ENCODE measurements at regions not wholly inside any gene's neighbourhood (a gene's known extent, or its start where the extent isn't known, plus 50 kb on each side); places are given as distances from the start of the nearest gene placed in this dataset.

- no peak for TF ChIP-seq LARP7 (IDR thresholded peaks at IDR 0.05)
- TF ChIP-seq IRF4 (IDR thresholded peaks at IDR 0.05; ENCODE audit: low read depth, low read length), result no peak
- TF ChIP-seq SUZ12 (IDR thresholded peaks at IDR 0.05; ENCODE audit: unreplicated experiment), result no peak
- no peak for TF ChIP-seq KAT2A (conservative IDR thresholded peaks at IDR 0.05; ENCODE audit: control insufficient read depth, low read depth, low read length)
- no peak for TF ChIP-seq ZNF622 (IDR thresholded peaks at IDR 0.05)
- no peak for TF ChIP-seq BCL3 (IDR thresholded peaks at IDR 0.05; ENCODE audit: borderline replicate concordance, insufficient read depth, low read depth, low read length, poor library complexity, severe bottlenecking)
- no peak for TF ChIP-seq RELA (IDR thresholded peaks at IDR 0.05; ENCODE audit: borderline replicate concordance, partially characterized antibody)
- TF ChIP-seq IRF5 (IDR thresholded peaks at IDR 0.05; ENCODE audit: borderline replicate concordance), result no peak
Observed at GRCh38 chr1:56123826-56124225, 455.5 kb downstream of the PLPP3 start (continued).

GRCh38 chr1:56123421-56123820, 455.9 kb downstream of the PLPP3 start:
- intact Hi-C loops (cut with micrococcal nuclease; ENCODE audit: unreplicated experiment) (no loop called here), in situ Hi-C loops (cut with MboI) (no loop called here)
- no TSS peak for BruUV-seq (replicated peaks)
- ChIA-PET POLR2A (no interaction called here), SMC1A (ENCODE audit: uncharacterized antibody, unreplicated experiment) (interaction anchor here (1.0 kb wide), 1 partner anchor 9 kb away, joined by 4 read pairs; no protein-coding TSS in a partner anchor), CTCF (no interaction called here), RAD21 (ENCODE audit: unreplicated experiment) (no interaction called here)
- DNase-seq (ENCODE audit: low read depth, low spot score) (no peak), ATAC-seq (peak; percentile 33; the same call in 1 of the 3 replicates), FAIRE-seq (no peak)
- no peak overlapping the region for H3K4me3 ChIP-seq
- H3K4me1 ChIP-seq (ENCODE audit: control insufficient read depth, insufficient read depth, low read length), result no peaks in the 10 kb centered on the region
- no peaks in the 10 kb centered on the region for H4K20me1 ChIP-seq (ENCODE audit: control insufficient read depth, insufficient read depth)
- H3K27ac ChIP-seq (ENCODE audit: control insufficient read depth, insufficient read depth), result no peak overlapping the region
- no peak overlapping the region for H2AFZ ChIP-seq (ENCODE audit: control insufficient read depth, low read depth, low read length)
- no peaks in the 10 kb centered on the region for H3K27me3 ChIP-seq (replicated peaks in 1 of 2; ENCODE audit: control insufficient read depth in 2 of 2, insufficient read depth in 2 of 2, low read length in 1 of 2)
- TF ChIP-seq IRF4 (IDR thresholded peaks at IDR 0.05; ENCODE audit: low read depth, low read length) (no peak), JUNB (IDR thresholded peaks at IDR 0.05) (0 out of 2 replicates have a peak, but pooled peaks have one; percentile 27), CEBPB (IDR thresholded peaks at IDR 0.05; ENCODE audit: borderline replicate concordance in 1 of 2, low read depth in 2 of 2, low read length in 2 of 2) (no peak)
- H3K36me3 ChIP-seq (ENCODE audit: control insufficient read depth in 2 of 2, insufficient read depth in 2 of 2, low read length in 1 of 2), result no peaks in the 10 kb centered on the region
- peaks cover 5% of the 10 kb centered on the region; the same call in 2 of the 3 replicates for H3K9me3 ChIP-seq (replicated peaks; ENCODE audit: control insufficient read depth, insufficient read depth, low read length)
- no peak overlapping the region for H3K9ac ChIP-seq (ENCODE audit: control insufficient read depth, insufficient read depth, low read length)
- no peaks in the 10 kb centered on the region for H3K79me2 ChIP-seq (ENCODE audit: control insufficient read depth, insufficient read depth, low read length)
- no peak overlapping the region for H3K4me2 ChIP-seq (ENCODE audit: control insufficient read depth, insufficient read depth)
